ENCODE measurements at regions not wholly inside any gene's neighbourhood (a gene's known extent, or its start where the extent isn't known, plus 50 kb on each side); places are given as distances from the start of the nearest gene placed in this dataset.

DNA sequence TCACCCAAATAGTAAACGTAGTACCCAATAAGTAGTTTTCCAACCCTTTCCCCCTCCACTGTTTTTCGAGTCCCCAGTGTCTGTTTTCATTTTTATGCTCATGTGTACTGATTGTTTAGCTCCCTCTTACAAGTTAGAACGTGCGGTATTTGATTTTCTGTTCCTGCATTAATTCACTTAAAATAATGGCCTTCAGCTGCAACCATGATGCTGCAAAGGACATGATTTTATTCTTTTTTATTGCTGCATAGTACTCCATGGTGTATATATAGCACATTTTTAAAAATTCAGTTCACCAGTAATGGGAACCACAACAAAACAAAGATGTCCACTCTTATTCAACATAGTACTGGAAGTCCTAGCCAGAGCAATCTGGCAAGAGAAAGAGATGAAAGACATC lies 72.8 kb downstream of the DUSP6 start:
- TF ChIP-seq POLR2A (IDR thresholded peaks at IDR 0.05; ENCODE audit: low read length) (no peak), GATA1 (IDR thresholded peaks at IDR 0.05; ENCODE audit: low read depth, low read length) (no peak)
